IMR-90 (cell line): ENCODE measurements at regions not wholly inside any gene's neighbourhood (a gene's known extent, or its start where the extent isn't known, plus 50 kb on each side); places are given as distances from the start of the nearest gene placed in this dataset.

Experiments
- ATAC-seq: fragments of 200-7000 bp; cut with Tn5 transposase; 2 replicates; pipeline ENCODE4 v1.9.1; 2020; ENCODE audit warnings: low read depth, mild to moderate bottlenecking, moderate library complexity
- BruUV-seq: library from RNA; stranded (reverse); fragments of 400-500 nt; replicated peaks from 2 replicates; lab custom pipeline; 2021; lab: Mats Ljungman, UMichigan
- CTCF ChIA-PET: fragments of 300-600 bp; formaldehyde crosslinking; extraction: SDS; loops from one replicate; lab custom pipeline; 2021; ENCODE audit warnings: antibody characterized with exemption; lab: Yijun Ruan, JAX
- POLR2A ChIA-PET: fragments of 300-600 bp; sonication (Branson Sonifier 250); formaldehyde crosslinking; loops from one replicate; lab custom pipeline; 2022; ENCODE audit warnings: antibody characterized with exemption; ENCODE audit not compliant: unreplicated experiment; lab: Charles Lee
- DNase-seq: peaks from one replicate; pipeline ENCODE4 v3.0.0; 2013
- H2AFZ ChIP-seq: replicated peaks from 2 replicates; pipeline ENCODE3; 2013; ENCODE audit warnings: low read length, mild to moderate bottlenecking; ENCODE audit not compliant: poor library complexity
- H2AK5ac ChIP-seq: 2 replicates; pipeline ENCODE4 v1.6.1; 2013; ENCODE audit warnings: low read depth, low read length, inconsistent platforms
- H2AK9ac ChIP-seq: replicated peaks from 2 replicates; pipeline ENCODE3; 2013; ENCODE audit warnings: mild to moderate bottlenecking, low read depth, low read length, moderate library complexity; ENCODE audit not compliant: poor library complexity
- H2BK120ac ChIP-seq: 2 replicates; pipeline ENCODE4 v1.6.1; 2013; ENCODE audit warnings: low read depth, low read length, inconsistent platforms
- H2BK15ac ChIP-seq: 3 replicates; pipeline ENCODE4 v1.6.1; 2013; ENCODE audit warnings: low read depth, low read length, inconsistent platforms
- H2BK20ac ChIP-seq: 2 replicates; pipeline ENCODE4 v1.6.1; 2013; ENCODE audit warnings: low read depth, mild to moderate bottlenecking, inconsistent platforms, low read length, moderate library complexity
- H2BK5ac ChIP-seq: 2 replicates; pipeline ENCODE4 v1.6.1; 2013; ENCODE audit warnings: mild to moderate bottlenecking, low read depth, low read length, inconsistent platforms; ENCODE audit not compliant: poor library complexity, severe bottlenecking
- H3K14ac ChIP-seq: replicated peaks from 2 replicates; pipeline ENCODE4 v1.6.1; 2013; ENCODE audit warnings: low read depth, low read length, inconsistent platforms
- H3K18ac ChIP-seq: 2 replicates; pipeline ENCODE4 v1.6.1; 2013; ENCODE audit warnings: low read depth, low read length, control low read depth
- H3K23ac ChIP-seq: 2 replicates; pipeline ENCODE4 v1.6.1; 2013; ENCODE audit warnings: low read depth, low read length, inconsistent platforms
- H3K27ac ChIP-seq: 2 replicates; pipeline ENCODE4 v1.5.1; 2013; ENCODE audit warnings: mild to moderate bottlenecking, control low read depth, low read length; ENCODE audit not compliant: insufficient read depth
- H3K27me3 ChIP-seq: 2 replicates; pipeline ENCODE4 v1.6.1; 2013; ENCODE audit warnings: low read length; ENCODE audit not compliant: control insufficient read depth, insufficient read depth
- H3K36me3 ChIP-seq: 2 replicates; pipeline ENCODE4 v1.6.1; 2013; ENCODE audit warnings: low read length, mixed read lengths; ENCODE audit not compliant: control insufficient read depth, insufficient read depth
- H3K4ac ChIP-seq: 2 replicates; pipeline ENCODE4 v1.6.1; 2013; ENCODE audit warnings: low read depth, low read length, inconsistent platforms
- H3K4me1 ChIP-seq: 2 replicates; pipeline ENCODE4 v1.6.1; 2013; ENCODE audit warnings: low read length, mixed read lengths; ENCODE audit not compliant: control insufficient read depth, insufficient read depth
- H3K4me2 ChIP-seq: 2 replicates; pipeline ENCODE4 v1.6.1; 2013; ENCODE audit warnings: low read depth, mild to moderate bottlenecking, control low read depth, low read length, moderate library complexity
- H3K4me3 ChIP-seq: 2 replicates; pipeline ENCODE4 v1.5.1; 2013; ENCODE audit warnings: low read depth, mild to moderate bottlenecking, control low read depth, low read length, moderate library complexity; ENCODE audit not compliant: insufficient read depth
- H3K56ac ChIP-seq: 2 replicates; pipeline ENCODE4 v1.6.1; 2013; ENCODE audit warnings: low read length, inconsistent platforms; ENCODE audit not compliant: insufficient read depth; ENCODE audit errors: extremely low read depth
- H3K79me1 ChIP-seq, 2 experiments: 2 replicates each; pipeline ENCODE4 v1.6.1; 2013; ENCODE audit warnings: low read length in 2 of 2, inconsistent platforms in 1 of 2, low read depth in 1 of 2
- H3K9ac ChIP-seq: 2 replicates; pipeline ENCODE4 v1.6.1; 2013; ENCODE audit warnings: low read depth, low read length, control low read depth
- H3K9me1 ChIP-seq: 2 replicates; pipeline ENCODE4 v1.6.1; 2013; ENCODE audit warnings: low read length, inconsistent platforms; ENCODE audit not compliant: insufficient read depth
- H3K9me3 ChIP-seq: 2 replicates; pipeline ENCODE4 v1.6.1; 2013; ENCODE audit warnings: low read length; ENCODE audit not compliant: control insufficient read depth, insufficient read depth
- H4K20me1 ChIP-seq: 2 replicates; pipeline ENCODE4 v1.6.1; 2013; ENCODE audit warnings: low read length, inconsistent platforms; ENCODE audit not compliant: insufficient read depth
- H4K5ac ChIP-seq: 2 replicates; pipeline ENCODE4 v1.6.1; 2013; ENCODE audit warnings: mild to moderate bottlenecking, low read depth, low read length, control low read depth
- H4K8ac ChIP-seq, 2 experiments: 2 replicates each; pipeline ENCODE4 v1.6.1; 2013; ENCODE audit warnings: low read depth in 2 of 2, low read length in 2 of 2, control low read depth in 1 of 2, inconsistent platforms in 1 of 2
- H4K91ac ChIP-seq: 2 replicates; pipeline ENCODE4 v1.6.1; 2013; ENCODE audit warnings: low read depth, low read length, inconsistent platforms; ENCODE audit not compliant: insufficient read depth
- BHLHE40 ChIP-seq: fragments of 150-350 bp; IDR thresholded peaks from 2 replicates; pipeline ENCODE4 v1.6.1; 2016; ENCODE audit warnings: mild to moderate bottlenecking, low read depth, low read length
- CHD1 ChIP-seq: IDR thresholded peaks from 2 replicates; pipeline ENCODE4 v1.6.1; 2012; ENCODE audit warnings: low read depth, low read length, improper control_type of control experiment
- MAZ ChIP-seq: IDR thresholded peaks from 2 replicates; pipeline ENCODE4 v1.6.1; 2012; ENCODE audit warnings: low read depth, mild to moderate bottlenecking, low read length, improper control_type of control experiment, moderate library complexity, borderline replicate concordance
- NFE2L2 ChIP-seq: fragments of 150-350 bp; IDR thresholded peaks from 2 replicates; pipeline ENCODE4 v1.6.1; 2016; ENCODE audit warnings: low read depth, mild to moderate bottlenecking, low read length
- RCOR1 ChIP-seq: IDR thresholded peaks from 2 replicates; pipeline ENCODE4 v1.6.1; 2012; ENCODE audit warnings: mild to moderate bottlenecking, low read length, improper control_type of control experiment; ENCODE audit not compliant: insufficient replicate concordance
- RFX5 ChIP-seq: IDR thresholded peaks from 2 replicates; pipeline ENCODE4 v1.8.0; 2012; ENCODE audit warnings: low read depth, mild to moderate bottlenecking, low read length, moderate library complexity
- SMC3 ChIP-seq: fragments of 150-350 bp; IDR thresholded peaks from 2 replicates; pipeline ENCODE4 v1.6.1; 2016; ENCODE audit warnings: low read depth, mild to moderate bottlenecking, antibody characterized with exemption, low read length, moderate library complexity
- WGBS, 2 experiments: methylation state at CpG; one replicate each; pipeline versions ENCODE4 v1.1.5 to v1.1.7; 2013; ENCODE audit warnings: missing lambda C conversion rate in 2 of 2; ENCODE audit not compliant: insufficient read length in 1 of 2; ENCODE audit errors: extremely low coverage in 2 of 2; 5-methylcytosine and 5-hydroxymethylcytosine counted together
- dilution Hi-C: fragments of 300-500 bp; cut with HindIII; formaldehyde crosslinking; loops from one replicate; pipeline ENCODE4 v1.14.3; 2018; ENCODE audit warnings: low sequenced_read_pairs; ENCODE audit not compliant: unreplicated experiment
- in situ Hi-C: fragments of 300-500 bp; cut with MboI; formaldehyde crosslinking; loops from 3 replicates; pipeline ENCODE4 v1.14.3; 2019; ENCODE audit warnings: low sequenced_read_pairs, inconsistent platforms, mixed read lengths
- intact Hi-C: fragments of 100-400 bp; cut with micrococcal nuclease; formaldehyde crosslinking; loops from 2 replicates; pipeline ENCODE4 v1.10.0; 2022
- TF ChIP-seq, protein P1 (sequence below): fragments of 150-350 bp; IDR thresholded peaks from 2 replicates; pipeline ENCODE4 v1.6.1; 2017; ENCODE audit warnings: mild to moderate bottlenecking, antibody characterized with exemption, low read length, low read depth

DNA sequence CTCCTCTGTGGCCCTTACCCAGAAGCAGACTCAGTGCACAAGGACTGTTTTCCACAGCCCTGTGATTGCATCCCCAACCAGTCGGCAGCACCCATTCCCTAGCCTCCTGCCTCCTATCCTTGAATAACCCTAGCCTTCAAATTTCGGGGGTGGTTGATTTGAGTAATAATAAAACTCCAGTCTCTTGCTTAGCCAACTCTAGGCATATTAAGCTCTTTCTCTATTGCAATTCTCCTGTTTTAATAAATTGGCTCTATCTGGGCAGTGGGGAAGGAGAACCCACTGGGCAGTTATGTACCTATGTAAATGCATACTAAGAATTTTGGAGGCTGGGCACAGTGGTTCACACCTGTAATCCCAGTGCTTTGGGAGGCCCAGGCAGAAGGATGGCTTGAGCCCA is 70.6 kb upstream of the ZMYND8 start:
- Histone ChIP-seq H3K27me3 (no peaks in the 10 kb centered on the region; the same call in 1 of the 2 replicates), H2AK5ac (no peak overlapping the region), H3K4me2 (no peak overlapping the region), H3K9ac (no peak overlapping the region), H3K4me1 (no peaks in the 10 kb centered on the region), H2AFZ (no peak overlapping the region), H2AK9ac (no peak overlapping the region), H2BK15ac (no peak overlapping the region), H2BK120ac (no peak overlapping the region), H3K56ac (no peak overlapping the region), H3K36me3 (no peaks in the 10 kb centered on the region), H3K23ac (no peak overlapping the region), H3K14ac (no peak overlapping the region), H3K79me1 (no peaks in the 10 kb centered on the region), H3K4ac (no peak overlapping the region), H4K8ac (no peak overlapping the region), H3K9me1 (no peaks in the 10 kb centered on the region), H4K91ac (no peak overlapping the region), H4K5ac (no peak overlapping the region), H3K9me3 (peaks cover 16% of the 10 kb centered on the region), H3K18ac (no peak overlapping the region), H4K20me1 (no peaks in the 10 kb centered on the region), H3K27ac (no peak overlapping the region), H2BK5ac (no peak overlapping the region), H3K4me3 (no peak overlapping the region), H2BK20ac (no peak overlapping the region)
- in situ Hi-C loops: no loop called here
- intact Hi-C loops: no loop called here
- TF ChIP-seq SMC3: no peak
- no peak for TF ChIP-seq RFX5
- TF ChIP-seq, protein P1, sequence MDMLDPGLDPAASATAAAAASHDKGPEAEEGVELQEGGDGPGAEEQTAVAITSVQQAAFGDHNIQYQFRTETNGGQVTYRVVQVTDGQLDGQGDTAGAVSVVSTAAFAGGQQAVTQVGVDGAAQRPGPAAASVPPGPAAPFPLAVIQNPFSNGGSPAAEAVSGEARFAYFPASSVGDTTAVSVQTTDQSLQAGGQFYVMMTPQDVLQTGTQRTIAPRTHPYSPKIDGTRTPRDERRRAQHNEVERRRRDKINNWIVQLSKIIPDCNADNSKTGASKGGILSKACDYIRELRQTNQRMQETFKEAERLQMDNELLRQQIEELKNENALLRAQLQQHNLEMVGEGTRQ: no peak
- no peak for TF ChIP-seq BHLHE40
- no peak for TF ChIP-seq NFE2L2
- TF ChIP-seq RCOR1: no peak
- TF ChIP-seq MAZ: no peak
- no peak for TF ChIP-seq CHD1
- ATAC-seq (no peak), DNase-seq (no peak)
- POLR2A ChIA-PET: no interaction called here
- no CpG with 5 or more reads among the region's 2 CpGs for WGBS, 2 experiments
- BruUV-seq: no TSS peak
- CTCF ChIA-PET: no interaction called here
- dilution Hi-C loops: no loop called here
